NCI-H345 (cell line): ENCODE measurements at regions not wholly inside any gene's neighbourhood (a gene's known extent, or its start where the extent isn't known, plus 50 kb on each side); places are given as distances from the start of the nearest gene placed in this dataset.
A peak's percentile ranks its signal among the peaks of the same experiment; 100 is the strongest.
"Not testable (repeated sequence)": the region's sequence is repeated elsewhere in the genome, so short reads cannot be mapped to it uniquely, and the experiment has no call there.

ENCODE experiments used
- DNase-seq: peaks from one replicate; lab custom pipeline; 2025; lab: John Stamatoyannopoulos, UW

DNA sequence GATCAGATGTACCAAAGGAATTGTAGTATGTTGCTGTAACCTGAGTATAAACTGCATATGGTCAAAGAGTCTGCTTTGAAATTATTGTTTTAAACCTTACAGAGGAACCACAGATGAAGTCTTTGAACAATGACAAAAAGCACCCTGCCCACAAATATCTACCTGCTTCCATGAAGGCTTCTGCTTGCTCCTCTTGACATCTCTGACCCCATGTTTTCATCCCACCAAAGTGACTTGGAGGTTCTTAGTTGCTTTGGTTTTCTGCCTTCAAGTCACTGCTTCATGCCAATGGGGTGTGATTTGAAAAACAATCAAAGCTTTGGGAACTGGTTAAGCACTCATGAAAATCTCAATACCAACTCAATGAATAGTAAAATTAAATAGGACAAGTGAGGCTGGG is 194.6 kb upstream of the ACTBL2 start:
- no peak for DNase-seq

DNA sequence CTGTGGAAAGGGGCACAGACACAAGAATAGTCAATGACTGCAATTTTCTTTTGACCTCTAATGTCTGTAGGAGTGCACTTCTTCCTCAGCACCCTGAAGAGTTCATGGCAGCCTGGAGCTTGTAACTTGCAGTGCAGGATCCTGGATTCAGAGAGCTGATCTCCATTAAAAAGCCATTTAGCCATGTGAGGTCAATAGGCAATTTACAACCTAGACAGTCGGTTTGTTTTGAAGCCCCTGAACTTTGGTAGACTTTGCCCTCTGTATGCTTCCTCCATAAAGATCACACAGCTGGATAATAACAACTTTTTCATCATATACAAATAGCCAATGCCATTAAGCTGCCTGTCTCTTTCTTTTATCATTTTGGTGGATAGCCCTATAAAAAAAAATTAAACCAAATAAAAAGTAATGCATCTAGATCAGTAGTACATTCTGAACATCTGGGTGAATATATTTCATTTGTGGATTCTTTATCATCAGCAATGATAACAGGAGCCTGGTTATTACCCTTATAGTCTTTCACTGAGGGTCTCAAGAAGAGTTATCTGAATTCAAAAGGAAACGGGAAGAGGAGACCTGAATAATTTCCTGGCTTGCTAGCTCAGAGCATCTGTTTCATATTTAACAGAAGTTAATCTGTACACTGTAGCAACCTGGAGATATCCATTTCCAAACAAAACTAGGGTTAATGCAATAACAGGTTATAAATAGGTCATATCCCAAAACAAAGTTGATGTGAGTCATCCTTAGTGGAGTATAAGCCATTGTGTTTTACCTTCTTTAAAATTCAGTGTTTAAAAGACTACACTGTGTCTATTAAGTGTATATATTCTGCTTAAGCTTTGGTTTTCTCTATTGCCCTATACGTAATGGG is 193.8 kb upstream of the ACTBL2 start:
- DNase-seq, result no peak

DNA sequence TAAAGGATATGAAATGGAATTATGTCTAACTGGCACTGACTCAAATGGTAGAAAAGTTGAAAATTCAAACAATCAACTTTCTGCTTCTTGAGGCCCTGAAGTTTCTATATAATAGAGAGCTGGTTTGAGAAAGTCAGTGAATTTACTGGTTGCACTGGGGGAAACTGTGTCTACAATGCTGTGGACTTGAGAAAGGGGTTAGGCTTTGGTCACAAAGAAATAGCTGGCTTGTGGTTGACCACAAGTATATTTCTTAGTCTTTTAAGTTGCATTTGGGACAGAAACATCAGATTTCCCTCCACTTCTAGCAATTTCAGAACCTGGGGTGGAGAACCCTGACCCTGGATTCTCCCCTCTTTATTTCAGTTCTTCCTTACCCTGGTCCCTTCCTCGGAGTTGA is 192.6 kb upstream of the ACTBL2 start:
- no peak for DNase-seq

DNA sequence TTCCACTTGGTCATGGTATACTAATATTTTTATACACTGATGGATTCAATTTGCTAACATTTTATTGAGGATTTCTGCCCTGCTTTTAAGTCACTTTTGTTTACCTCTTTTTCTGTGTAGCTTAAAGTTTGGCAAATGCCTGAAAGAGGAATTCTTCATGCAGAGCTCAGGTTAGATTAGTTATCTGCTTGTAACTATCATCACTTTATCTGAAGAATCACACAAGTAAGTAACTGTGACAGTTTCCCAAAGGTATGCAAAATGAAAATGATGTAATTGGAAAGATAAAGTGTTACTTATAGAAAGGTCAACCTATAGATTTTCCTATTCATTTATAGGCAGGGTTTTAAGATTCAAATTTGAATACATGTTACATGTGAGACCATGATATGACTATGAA is 188.8 kb upstream of the ACTBL2 start:
- no peak for DNase-seq

DNA sequence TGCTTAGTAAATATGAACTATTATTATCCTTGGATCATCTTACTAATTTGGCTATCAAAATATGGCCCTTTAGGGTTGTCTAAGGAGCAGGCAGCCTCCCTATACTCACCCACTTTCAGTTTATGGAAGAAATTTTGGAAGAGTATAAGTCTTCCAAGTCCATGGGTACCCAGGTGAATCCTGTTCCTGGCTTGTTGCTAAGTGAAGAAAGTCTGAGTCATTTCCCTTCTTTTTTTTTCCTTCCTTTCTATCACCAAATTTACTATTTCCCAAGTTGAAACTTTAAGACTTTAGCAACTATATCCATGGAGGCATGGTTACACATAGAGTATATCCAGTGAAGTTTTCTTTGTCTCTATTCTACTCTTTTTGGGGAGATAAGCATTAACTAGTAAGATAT is 184.0 kb upstream of the ACTBL2 start:
- DNase-seq, result no peak

DNA sequence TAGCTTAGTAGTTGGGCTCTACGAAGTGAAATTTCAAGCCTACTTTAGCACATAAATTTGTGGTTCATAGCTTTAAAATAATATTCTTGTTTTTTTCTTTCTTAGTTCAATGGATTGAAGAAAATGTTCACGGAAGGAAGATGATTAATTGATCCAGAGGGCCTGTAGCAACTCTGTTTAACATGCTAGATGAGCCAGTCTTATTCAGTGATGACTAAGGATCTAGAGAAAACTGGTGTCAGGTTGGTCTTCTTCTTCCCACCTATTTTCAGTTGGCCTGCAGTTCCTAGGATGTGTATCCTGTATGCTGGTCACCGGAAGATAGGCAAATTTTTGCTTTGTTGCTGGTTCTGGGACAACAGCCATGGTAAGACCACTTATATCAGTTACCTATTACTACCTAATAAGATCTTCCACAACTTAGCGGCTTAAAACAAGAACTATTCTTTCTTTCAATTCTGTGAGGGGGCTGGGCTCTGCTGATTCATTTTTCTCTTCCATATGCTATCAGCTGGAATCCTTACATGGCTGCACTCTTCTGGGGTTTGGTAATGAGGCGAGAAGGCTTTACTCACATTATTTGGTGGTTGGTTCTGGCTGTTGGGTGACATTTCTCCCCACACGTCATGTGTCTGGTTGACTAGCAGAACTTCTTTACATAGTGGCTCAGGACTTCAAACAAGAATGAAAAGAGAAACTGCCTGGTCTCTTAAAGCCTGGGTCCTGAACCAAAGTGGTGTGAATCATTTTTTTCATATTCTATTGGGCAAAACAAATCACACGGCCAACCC is 182.7 kb upstream of the ACTBL2 start:
- DNase-seq, result no peak

DNA sequence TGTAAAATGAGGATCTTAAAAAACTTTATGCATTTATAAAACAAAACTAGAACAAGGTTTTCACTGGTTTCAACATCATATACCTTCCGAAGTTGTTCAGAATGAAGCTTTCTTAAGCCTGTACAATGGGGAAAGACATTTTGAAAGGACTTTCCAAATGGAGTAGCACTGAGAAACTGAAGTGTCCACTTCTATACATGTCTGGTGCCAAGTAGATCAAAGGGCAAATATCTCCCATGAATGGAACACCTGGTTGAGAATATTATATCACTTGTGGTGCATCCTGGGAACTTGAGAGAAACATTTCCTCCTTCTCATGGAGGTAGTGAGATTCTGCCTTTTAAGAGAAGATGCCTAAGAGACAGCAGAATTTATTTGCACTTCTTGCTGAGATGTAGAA is 182.1 kb upstream of the ACTBL2 start:
- no peak for DNase-seq

DNA sequence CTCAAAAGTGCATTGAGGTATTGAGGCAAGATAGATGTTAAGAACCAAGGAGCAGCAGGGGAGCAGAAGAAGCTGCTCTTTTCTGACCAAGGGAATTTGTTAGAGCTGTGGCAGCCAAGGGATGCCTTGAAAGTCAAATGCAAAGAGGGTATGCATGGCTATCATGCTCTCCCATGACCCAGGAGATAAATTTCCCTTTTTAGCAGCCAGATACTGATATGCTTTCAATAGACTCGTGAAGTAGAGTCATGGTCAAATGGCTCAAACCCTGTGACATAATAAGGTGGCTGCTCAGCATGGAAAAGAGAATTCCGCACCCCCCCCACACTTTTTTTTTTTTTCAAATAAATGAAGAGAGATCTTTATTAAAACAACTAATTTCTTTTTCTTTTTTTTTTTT is 180.9 kb upstream of the ACTBL2 start:
- DNase-seq, result no peak

DNA sequence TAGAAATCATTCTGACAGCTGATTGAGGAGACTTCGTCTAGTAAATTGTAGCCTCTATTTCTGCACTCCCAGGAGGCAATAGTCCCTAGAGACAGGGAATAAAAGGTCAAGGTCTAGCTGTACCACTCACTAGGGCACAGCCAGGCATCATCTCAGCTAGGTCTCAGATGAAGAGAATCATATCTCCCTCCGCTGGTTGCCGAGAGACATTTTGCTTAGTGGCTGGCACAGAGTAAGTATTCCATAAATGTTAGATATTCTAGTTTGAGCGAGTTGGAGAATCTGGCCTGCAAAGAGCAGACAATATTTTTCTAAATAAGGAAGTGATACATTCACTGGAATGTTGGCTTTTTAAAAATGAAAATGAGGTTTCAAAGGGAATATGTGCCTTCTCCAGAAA is 180.4 kb upstream of the ACTBL2 start:
- DNase-seq, result no peak

DNA sequence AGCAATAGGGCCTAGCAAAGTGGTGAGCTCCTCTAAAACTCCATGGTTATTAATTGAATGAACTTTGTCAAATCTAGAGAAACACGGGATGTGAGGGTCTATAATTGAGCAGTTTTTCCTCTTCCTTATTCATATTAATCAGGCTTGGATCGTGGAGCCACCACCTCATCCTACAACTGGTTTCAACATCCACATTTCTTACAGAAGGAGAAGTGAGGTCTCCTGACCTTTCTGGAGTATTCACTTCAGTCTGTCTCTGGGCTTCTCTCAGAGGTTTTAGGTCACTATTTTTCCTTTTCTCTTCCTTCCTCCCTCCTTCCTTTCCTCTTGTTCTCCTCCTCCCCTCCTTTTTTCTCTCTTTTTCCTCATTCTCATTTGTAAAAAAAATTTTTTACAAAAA is 177.3 kb upstream of the ACTBL2 start:
- DNase-seq, result no peak

DNA sequence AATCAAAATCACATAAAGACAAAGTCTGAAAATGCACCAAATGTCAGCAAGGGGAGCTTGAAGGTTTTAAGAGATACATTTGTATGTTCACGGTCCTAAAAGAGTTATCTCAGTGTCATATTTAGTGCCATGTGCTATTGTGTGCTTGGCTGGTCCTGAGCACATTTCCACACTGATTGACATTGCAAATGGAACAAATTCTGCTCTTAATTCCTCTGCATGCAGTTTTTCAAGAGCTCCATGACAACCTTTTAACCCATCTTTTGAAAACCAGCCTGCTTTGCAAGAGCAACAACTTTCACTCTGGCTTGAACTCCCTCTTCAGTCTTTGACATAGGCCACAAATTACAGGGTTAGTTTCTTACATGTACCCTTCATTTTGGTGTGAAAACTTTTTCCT is 175.4 kb upstream of the ACTBL2 start:
- no peak for DNase-seq

DNA sequence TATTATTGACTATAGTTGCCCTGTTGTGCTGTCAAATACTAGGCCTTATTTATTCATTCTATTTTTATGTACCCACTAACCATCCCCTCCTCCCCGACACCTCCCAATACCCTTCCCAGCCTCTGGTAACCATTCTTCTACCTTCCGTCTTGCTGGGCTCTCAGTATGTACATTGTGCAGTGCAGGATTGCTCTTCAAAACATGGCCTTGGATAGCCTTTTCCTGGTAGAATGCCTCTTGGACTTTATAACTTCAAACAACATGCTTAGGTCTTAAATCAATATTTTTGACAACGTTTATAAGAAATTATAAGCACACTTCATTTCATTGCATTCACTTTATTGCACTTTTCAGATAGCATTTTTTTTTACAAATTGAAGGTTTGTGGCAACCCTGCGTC is 172.6 kb upstream of the ACTBL2 start:
- no peak for DNase-seq

DNA sequence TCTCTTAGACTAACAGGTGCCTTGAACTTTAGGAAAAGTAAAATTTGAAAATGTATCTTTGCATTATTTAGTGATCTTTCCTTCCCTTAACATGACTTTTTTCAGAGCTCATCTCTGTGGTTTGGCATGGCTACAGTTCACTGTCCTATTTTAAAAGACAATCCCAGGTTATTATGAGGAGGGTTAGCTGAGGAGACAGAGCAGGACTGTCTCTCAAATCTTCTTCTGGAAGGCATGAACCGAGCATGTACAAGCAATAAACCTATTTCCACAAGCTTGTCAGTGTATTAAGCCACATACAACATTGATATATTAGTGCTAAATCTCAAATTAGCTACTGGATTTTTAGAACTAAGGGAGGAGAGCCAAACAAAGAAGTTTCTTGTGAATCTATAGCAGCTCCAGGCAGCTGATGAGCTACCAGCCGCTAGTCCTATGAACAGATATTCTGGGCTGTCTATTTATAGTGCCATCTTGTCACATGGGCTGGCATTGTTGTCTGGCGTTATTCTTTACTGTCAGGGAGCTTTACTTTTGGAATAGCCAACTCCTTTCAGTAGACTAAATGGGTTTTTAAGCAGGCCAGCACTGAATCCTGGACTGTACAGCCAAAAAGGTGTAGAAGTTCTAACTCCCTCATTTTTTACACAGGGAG is 171.2 kb upstream of the ACTBL2 start:
- peak; percentile 4 for DNase-seq

DNA sequence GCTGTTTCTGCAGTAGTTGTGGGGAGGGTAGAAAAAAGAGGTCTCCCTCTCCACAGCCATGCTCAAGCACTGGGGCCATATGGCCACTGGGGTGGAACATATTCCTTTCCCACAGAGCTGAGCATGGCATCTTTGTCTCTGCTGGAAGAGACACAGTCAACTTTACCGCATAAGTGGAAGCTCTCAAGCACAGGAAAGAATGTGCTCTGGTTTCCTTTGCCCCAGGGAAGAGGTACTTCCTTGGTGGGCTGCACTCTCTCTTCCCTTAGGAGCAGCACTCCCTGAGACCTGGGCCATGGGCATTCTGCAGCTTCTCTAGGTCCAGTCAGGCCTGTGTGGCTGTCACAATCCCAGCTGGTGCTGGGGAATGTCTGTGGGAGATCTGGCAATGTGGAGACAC is 168.5 kb upstream of the ACTBL2 start:
- no peak for DNase-seq

DNA sequence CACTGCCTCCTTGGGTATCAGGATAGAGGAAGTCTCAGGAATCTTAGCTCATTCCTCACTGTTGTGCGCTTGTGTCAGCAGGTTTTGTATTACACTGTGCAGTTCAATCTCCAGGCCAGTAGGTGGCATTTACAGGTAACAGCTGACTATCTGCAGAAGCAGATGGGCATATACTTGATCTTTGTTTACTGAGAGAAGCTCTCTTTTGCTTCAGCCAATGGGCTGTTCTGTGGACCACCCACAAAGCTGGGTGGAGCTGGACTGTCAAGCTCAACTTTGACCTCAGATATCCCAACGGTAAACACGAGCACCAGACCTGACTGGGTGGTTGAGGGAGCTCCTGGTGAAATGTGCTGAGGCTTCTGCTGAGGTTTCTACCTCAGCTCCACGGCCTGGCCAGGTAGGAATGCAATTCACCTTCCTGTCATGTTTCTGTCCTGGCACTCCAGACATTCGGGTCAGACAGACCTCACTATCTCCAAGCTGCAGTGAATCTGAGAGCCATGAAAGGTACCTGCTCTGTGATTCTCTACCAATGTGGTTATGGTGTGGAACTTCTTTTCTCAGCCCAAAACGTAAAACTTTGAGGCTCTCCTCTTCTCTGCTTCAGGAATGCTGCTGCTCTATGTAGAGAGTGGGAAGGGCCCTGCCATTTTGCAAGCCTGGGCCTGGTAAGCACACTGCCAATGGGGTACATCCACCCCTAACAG is 167.9 kb upstream of the ACTBL2 start:
- peak; percentile 3 for DNase-seq

DNA sequence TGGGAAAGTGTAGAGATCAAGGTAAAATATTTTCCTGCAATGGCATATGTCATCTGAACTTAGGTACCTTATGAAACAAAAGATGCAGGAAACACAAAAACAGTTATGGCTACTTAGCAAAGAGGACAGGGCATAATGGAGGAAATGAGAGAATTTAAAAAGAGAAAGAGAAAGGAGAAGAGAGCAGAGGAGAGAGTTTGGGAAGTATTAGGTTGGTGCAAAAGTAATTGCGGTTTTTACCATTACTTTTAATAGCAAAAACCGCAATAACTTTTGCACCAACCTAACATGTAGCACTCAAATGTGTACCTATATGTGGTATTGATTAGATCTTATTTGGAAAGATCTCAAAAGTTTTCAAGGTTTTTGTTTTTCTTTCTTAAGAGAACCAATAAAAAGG is 160.1 kb upstream of the ACTBL2 start:
- no peak for DNase-seq

DNA sequence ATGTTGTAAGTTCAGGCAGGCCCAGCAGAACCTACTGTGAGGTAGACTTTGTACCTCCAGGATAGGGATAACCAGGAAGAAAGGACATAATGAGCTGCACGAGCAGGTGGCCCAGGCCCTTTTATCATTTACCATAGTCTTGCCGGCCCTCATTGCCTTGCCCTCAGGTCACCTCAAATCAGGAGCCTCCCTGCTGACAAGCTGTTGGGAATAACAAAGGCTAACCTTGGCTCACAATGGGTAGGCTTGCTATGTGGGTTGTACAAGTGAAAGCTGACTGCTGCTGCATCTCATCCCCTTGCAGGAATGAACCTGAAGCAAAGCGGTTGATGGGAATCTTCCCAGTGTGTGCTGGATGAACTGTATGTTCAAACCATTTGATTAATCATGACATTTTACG is 159.5 kb upstream of the ACTBL2 start:
- DNase-seq, result no peak

DNA sequence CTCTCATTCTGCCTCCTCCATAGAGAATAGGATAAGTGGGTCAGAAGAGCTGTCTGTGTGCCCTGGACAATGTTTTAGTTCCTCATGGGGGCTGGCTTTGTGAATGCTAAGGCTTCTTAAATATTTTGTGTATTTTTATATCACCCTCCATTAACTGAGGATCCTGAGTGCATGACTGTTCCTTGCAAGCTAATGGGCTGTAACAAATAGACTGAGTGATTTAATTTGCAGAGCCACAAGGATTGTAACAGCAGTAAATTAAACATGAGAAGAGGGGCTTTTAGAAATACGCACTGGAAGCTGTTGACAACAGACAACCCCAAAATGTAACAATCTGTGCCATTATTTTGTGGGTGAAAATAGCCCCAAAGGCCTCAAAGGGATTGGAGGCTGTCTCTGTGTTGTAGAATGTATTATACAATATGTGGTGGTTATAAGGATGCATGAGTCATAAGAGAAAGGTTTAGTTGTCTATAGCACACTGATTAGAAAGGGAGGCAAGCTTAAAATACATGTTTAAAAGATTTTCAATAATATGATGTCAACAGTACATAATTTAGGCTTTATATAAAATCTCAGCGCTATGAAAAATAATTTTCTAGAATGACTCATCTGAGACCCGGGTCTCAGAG is 152.7 kb upstream of the ACTBL2 start:
- DNase-seq, result no peak

DNA sequence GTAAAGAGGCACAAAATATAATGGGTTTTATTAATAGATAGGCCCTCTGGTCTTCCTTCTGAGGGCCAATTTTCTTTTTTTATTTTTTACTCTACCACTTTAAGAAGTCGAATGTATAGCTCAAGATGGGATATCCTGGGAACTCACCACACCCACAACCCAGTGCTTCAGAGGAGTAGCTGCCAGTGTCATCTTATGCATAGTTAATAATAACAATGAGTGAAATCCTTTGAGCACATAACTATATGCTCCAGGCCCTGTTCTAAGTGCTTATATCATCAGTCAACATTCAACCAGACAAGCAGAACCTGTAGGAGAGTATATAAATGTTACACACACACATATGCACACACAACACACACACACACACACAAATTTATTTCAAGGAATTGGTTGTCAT is 150.3 kb upstream of the ACTBL2 start:
- DNase-seq, result no peak

DNA sequence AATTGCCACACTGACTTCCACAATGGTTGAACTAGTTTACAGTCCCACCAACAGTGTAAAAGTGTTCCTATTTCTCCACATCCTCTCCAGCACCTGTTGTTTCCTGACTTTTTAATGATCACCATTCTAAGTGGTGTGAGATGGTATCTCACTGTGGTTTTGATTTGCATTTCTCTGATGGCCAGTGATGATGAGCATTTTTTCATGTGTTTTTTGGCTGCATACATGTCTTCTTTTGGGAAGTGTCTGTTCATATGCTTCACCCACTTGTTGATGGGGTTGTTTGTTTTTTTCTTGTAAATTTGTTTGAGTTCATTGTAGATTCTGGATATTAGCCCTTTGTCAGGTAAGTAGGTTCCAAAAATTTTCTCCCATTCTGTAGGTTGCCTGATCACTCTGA is 148.5 kb upstream of the ACTBL2 start:
- DNase-seq, result not testable (repeated sequence)

DNA sequence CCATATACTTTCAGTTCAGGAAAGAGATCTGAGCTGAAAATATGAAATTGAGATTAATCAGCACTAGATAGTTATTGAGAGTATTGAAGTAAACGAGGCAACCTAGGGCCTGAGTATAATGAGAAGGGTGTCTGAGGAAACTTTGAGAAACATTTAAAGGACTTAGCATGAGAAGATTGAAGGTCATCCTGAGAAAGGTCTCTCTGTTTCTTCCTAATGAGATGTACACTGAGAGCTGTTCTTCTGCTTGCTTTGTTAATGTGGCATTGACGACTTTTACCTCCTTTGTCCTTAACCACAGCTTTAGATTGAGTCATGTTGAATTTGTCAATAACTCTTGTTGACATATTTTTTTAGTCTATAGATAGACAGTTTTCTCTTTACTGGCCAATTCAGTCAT is 145.1 kb upstream of the ACTBL2 start:
- DNase-seq, result no peak

DNA sequence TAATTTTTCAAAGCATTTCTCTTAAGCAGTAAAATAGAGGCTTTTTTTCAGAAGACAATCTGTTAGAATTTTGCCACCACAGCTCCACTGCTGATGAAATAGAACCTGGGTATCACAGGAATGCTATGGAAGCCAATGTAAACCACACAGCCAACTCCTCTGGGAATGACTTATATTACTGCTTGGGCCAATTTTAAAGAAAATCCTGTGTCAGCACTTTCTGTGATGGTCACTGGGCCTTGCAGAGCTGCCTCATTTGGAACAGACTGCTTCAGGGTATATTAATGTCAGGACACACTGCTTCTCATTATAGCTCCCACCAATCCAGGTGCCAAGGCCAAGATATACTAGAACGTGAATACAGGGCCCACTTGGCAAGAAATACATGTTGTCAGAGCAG is 144.1 kb upstream of the ACTBL2 start:
- DNase-seq, result no peak
